22Rv1 (cell line): ENCODE measurements at regions not wholly inside any gene's neighbourhood (a gene's known extent, or its start where the extent isn't known, plus 50 kb on each side); places are given as distances from the start of the nearest gene placed in this dataset.
"Not testable (repeated sequence)": the region's sequence is repeated elsewhere in the genome, so short reads cannot be mapped to it uniquely, and the experiment has no call there.

ENCODE experiments used
- H3K27ac ChIP-seq: fragments of 450-650 bp; 2 replicates; pipeline ENCODE4 v1.5.1; 2017
- CTCF ChIP-seq: fragments of 450-650 bp; IDR thresholded peaks from 2 replicates; pipeline ENCODE4 v1.5.1; 2017; ENCODE audit warnings: mild to moderate bottlenecking
- ZFX ChIP-seq: fragments of 450-650 bp; IDR thresholded peaks from 2 replicates; pipeline ENCODE4 v1.6.1; 2017; ENCODE audit warnings: antibody characterized with exemption, borderline replicate concordance

- no peak overlapping the region for H3K27ac ChIP-seq
Measured at GRCh38 chr21:35565204-35565611, 495.1 kb downstream of the SETD4 start.

GRCh38 chr21:35563885-35564451 lies 496.4 kb downstream of the SETD4 start:
- TF ChIP-seq ZFX (no peak), CTCF (no peak)
- H3K27ac ChIP-seq: no peak overlapping the region

More at GRCh38 chr21:35565204-35565611, 495.1 kb downstream of the SETD4 start:
- no peak for TF ChIP-seq CTCF
- no peak for TF ChIP-seq ZFX

- H3K27ac ChIP-seq: no peak overlapping the region
- TF ChIP-seq CTCF (no peak), ZFX (no peak)
Measured at GRCh38 chr21:35562876-35563275, 497.4 kb downstream of the SETD4 start.

GRCh38 chr21:35561116-35561515 lies 499.2 kb downstream of the SETD4 start:
- TF ChIP-seq CTCF (no peak), ZFX (no peak)
- H3K27ac ChIP-seq: no peak overlapping the region

- no peak for TF ChIP-seq ZFX
- no peak for TF ChIP-seq CTCF
- no peak overlapping the region for H3K27ac ChIP-seq
Measured at GRCh38 chr21:35559829-35560225, 500.5 kb downstream of the SETD4 start.

GRCh38 chr21:35559128-35559828 lies 501.0 kb downstream of the SETD4 start:
- H3K27ac ChIP-seq: no peak overlapping the region
- no peak for TF ChIP-seq CTCF
- TF ChIP-seq ZFX: no peak

GRCh38 chr21:35556536-35556935 lies 503.8 kb downstream of the SETD4 start:
- H3K27ac ChIP-seq: no peak overlapping the region
- TF ChIP-seq CTCF (no peak), ZFX (no peak)

- H3K27ac ChIP-seq: not testable (repeated sequence)
Measured at GRCh38 chr21:35552483-35552882, 503.4 kb upstream of the RUNX1 start.
